ENCODE measurements at regions not wholly inside any gene's neighbourhood (a gene's known extent, or its start where the extent isn't known, plus 50 kb on each side); places are given as distances from the start of the nearest gene placed in this dataset.

GRCh38 chr2:220847006-220847405, 725.1 kb downstream of the EPHA4 start:
- no peak overlapping the region for H2BK5ac ChIP-seq (ENCODE audit: insufficient read length, low read length)
- no peak overlapping the region for H3K9ac ChIP-seq (ENCODE audit: extremely low read depth, insufficient read length, low read length)
- H2BK15ac ChIP-seq (ENCODE audit: low read depth, low read length): no peak overlapping the region
- H3K18ac ChIP-seq (ENCODE audit: insufficient read length, low read depth, low read length): no peak overlapping the region
- no peak overlapping the region for H4K91ac ChIP-seq (ENCODE audit: insufficient read length, low read depth, low read length)
- no peak overlapping the region for H3K27ac ChIP-seq (ENCODE audit: insufficient read length, low read depth, low read length)
- H3K14ac ChIP-seq (ENCODE audit: insufficient read depth, low read length): no peak overlapping the region
- Mint-ChIP-seq H3K36me3 (ENCODE audit: insufficient read depth in 1 of 3, low read depth in 3 of 3) (peaks cover 0 to 11% (median 3%) of the 10 kb centered on the region in 3 experiments; a peak in 3 of 7 replicates), H3K4me3 (no peak overlapping the region), H3K9me3 (peaks cover 3 to 6% of the 10 kb centered on the region in 2 experiments; a peak in 4 of 5 replicates), H3K4me1 (no peaks in the 10 kb centered on the region), H3K27me3 (ENCODE audit: low read depth) (no peaks in the 10 kb centered on the region), H3K27ac (no peak overlapping the region)
- H2BK12ac ChIP-seq (ENCODE audit: insufficient read length, low read depth, low read length): no peak overlapping the region
- H4K20me1 ChIP-seq (ENCODE audit: control insufficient read depth, insufficient read depth, insufficient read length): no peaks in the 10 kb centered on the region
- no peak overlapping the region for H4K5ac ChIP-seq (ENCODE audit: insufficient read length, low read depth, low read length)
- no peak overlapping the region for H2BK120ac ChIP-seq (ENCODE audit: low read depth, low read length, poor library complexity, severe bottlenecking)
- no peaks in the 10 kb centered on the region for H3K9me3 ChIP-seq (ENCODE audit: control insufficient read depth, low read depth, low read length)
- H3K79me1 ChIP-seq (ENCODE audit: insufficient read depth, low read depth, low read length, poor library complexity, severe bottlenecking): no peaks in the 10 kb centered on the region
- H2AK5ac ChIP-seq (ENCODE audit: insufficient read length, low read length): no peak overlapping the region
- no peak overlapping the region for H3K23ac ChIP-seq (ENCODE audit: insufficient read length, low read depth, low read length)
- no peak overlapping the region for H3T11ph ChIP-seq (ENCODE audit: low read length)
- H3K27me3 ChIP-seq (ENCODE audit: insufficient read depth, low read length): no peaks in the 10 kb centered on the region
- DNase-seq: no peak
- H3K4ac ChIP-seq (ENCODE audit: low read depth, low read length): no peak overlapping the region
- H3K56ac ChIP-seq (ENCODE audit: insufficient read length, low read depth, low read length): no peak overlapping the region
- H2AFZ ChIP-seq (ENCODE audit: low read length): no peak overlapping the region
- no peaks in the 10 kb centered on the region for H3K23me2 ChIP-seq (ENCODE audit: insufficient read length, low read depth, low read length, poor library complexity, severe bottlenecking)
- no CpG with 5 or more reads among the region's 3 CpGs for WGBS (ENCODE audit: extremely low coverage, insufficient read length, low lambda C conversion rate)
- no peaks in the 10 kb centered on the region for H3K79me2 ChIP-seq (ENCODE audit: insufficient read depth, low read length)
- H3K4me2 ChIP-seq (ENCODE audit: insufficient read depth, insufficient read length, low read length): no peak overlapping the region
- TF ChIP-seq CTCF (conservative IDR thresholded peaks at IDR 0.05): no peak
- no peak overlapping the region for H2BK20ac ChIP-seq (ENCODE audit: low read depth, low read length, poor library complexity, severe bottlenecking)
- no peak overlapping the region for H4K8ac ChIP-seq (replicated peaks; ENCODE audit: insufficient read length, low read depth, low read length)
- H3K4me1 ChIP-seq (ENCODE audit: insufficient read depth, low read length): no peaks in the 10 kb centered on the region
